ENCODE measurements at regions not wholly inside any gene's neighbourhood (a gene's known extent, or its start where the extent isn't known, plus 50 kb on each side); places are given as distances from the start of the nearest gene placed in this dataset.

DNA sequence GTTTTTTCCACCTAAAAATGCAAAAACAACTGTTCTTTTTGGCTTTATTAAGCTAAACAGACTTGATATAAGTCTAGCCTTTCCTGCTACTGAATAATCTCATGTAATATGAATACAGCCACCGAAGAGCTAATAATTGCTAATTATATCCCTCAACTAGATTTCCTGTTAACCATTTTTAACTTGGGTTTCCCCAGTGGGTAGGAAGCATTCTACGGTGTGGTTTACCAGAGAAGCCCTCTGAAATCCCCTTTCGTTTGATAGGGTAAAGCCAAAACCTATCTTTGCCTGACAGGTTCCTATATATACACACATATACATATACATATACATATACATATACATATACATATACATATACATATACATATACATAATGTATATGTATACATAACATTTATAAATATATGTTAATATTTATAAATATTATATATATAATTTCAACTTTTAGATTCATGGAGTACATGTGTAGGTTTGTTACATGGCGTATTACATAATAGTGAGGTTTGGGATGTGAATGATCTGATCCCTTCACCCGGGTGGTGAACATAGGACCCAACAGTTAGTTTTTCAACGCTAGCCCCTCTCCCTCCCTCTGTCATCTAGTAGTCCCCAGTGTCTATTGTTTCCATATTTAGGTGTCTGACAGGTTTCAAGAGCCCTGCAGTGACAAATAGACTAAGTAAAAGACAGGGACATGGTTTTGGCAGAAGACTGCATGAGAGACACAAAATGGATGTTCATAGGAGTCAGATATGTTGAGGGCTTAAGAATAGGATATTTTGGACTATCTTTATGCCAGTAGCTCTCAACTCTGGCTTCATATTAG, 62.4 kb downstream of the ATXN3L start:
- H3K9ac ChIP-seq (ENCODE audit: low read length), result no peak overlapping the region
- no peak for TF ChIP-seq EZH2phosphoT487 (IDR thresholded peaks at IDR 0.05; ENCODE audit: borderline replicate concordance)
- TF ChIP-seq, protein P1, sequence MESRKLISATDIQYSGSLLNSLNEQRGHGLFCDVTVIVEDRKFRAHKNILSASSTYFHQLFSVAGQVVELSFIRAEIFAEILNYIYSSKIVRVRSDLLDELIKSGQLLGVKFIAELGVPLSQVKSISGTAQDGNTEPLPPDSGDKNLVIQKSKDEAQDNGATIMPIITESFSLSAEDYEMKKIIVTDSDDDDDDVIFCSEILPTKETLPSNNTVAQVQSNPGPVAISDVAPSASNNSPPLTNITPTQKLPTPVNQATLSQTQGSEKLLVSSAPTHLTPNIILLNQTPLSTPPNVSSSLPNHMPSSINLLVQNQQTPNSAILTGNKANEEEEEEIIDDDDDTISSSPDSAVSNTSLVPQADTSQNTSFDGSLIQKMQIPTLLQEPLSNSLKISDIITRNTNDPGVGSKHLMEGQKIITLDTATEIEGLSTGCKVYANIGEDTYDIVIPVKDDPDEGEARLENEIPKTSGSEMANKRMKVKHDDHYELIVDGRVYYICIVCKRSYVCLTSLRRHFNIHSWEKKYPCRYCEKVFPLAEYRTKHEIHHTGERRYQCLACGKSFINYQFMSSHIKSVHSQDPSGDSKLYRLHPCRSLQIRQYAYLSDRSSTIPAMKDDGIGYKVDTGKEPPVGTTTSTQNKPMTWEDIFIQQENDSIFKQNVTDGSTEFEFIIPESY (IDR thresholded peaks at IDR 0.05; ENCODE audit: extremely low read depth, insufficient replicate concordance, low read length), result no peak
- no peak for TF ChIP-seq ELF1 (IDR thresholded peaks at IDR 0.05; ENCODE audit: borderline replicate concordance, low read depth)
- no peak for TF ChIP-seq EGR1 (IDR thresholded peaks at IDR 0.05; ENCODE audit: low read depth)
- TF ChIP-seq, protein P2, sequence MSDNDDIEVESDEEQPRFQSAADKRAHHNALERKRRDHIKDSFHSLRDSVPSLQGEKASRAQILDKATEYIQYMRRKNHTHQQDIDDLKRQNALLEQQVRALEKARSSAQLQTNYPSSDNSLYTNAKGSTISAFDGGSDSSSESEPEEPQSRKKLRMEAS (IDR thresholded peaks at IDR 0.05), result no peak
- TF ChIP-seq SP1 (IDR thresholded peaks at IDR 0.05; ENCODE audit: low read depth), result no peak
- TF ChIP-seq ZFX (IDR thresholded peaks at IDR 0.05), result no peak
- TF ChIP-seq CBX3 (IDR thresholded peaks at IDR 0.05; ENCODE audit: low read depth), result no peak
- TF ChIP-seq, protein P3, sequence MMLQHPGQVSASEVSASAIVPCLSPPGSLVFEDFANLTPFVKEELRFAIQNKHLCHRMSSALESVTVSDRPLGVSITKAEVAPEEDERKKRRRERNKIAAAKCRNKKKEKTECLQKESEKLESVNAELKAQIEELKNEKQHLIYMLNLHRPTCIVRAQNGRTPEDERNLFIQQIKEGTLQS (IDR thresholded peaks at IDR 0.05), result no peak
- TF ChIP-seq ZNF274 (IDR thresholded peaks at IDR 0.05; ENCODE audit: low read depth, low read length), result no peak
- TF ChIP-seq SIN3A (IDR thresholded peaks at IDR 0.05; ENCODE audit: low read depth), result no peak
- TF ChIP-seq SRF (IDR thresholded peaks at IDR 0.05; ENCODE audit: low read depth), result no peak
- no peak for TF ChIP-seq POLR2A (IDR thresholded peaks at IDR 0.05; ENCODE audit: borderline replicate concordance, extremely low read depth, insufficient read depth, insufficient read length)
- no peak for TF ChIP-seq CEBPB (IDR thresholded peaks at IDR 0.05; ENCODE audit: low read depth)
- TF ChIP-seq, protein P4, sequence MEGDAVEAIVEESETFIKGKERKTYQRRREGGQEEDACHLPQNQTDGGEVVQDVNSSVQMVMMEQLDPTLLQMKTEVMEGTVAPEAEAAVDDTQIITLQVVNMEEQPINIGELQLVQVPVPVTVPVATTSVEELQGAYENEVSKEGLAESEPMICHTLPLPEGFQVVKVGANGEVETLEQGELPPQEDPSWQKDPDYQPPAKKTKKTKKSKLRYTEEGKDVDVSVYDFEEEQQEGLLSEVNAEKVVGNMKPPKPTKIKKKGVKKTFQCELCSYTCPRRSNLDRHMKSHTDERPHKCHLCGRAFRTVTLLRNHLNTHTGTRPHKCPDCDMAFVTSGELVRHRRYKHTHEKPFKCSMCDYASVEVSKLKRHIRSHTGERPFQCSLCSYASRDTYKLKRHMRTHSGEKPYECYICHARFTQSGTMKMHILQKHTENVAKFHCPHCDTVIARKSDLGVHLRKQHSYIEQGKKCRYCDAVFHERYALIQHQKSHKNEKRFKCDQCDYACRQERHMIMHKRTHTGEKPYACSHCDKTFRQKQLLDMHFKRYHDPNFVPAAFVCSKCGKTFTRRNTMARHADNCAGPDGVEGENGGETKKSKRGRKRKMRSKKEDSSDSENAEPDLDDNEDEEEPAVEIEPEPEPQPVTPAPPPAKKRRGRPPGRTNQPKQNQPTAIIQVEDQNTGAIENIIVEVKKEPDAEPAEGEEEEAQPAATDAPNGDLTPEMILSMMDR (IDR thresholded peaks at IDR 0.05 in 2 of 3, conservative IDR thresholded peaks at IDR 0.05 in 1 of 3; ENCODE audit: borderline replicate concordance in 1 of 3, insufficient read depth in 1 of 3, low read depth in 2 of 3, low read length in 2 of 3), result no peak
- TF ChIP-seq RAD21 (IDR thresholded peaks at IDR 0.05; ENCODE audit: low read depth), result no peak
- TF ChIP-seq, protein P5, sequence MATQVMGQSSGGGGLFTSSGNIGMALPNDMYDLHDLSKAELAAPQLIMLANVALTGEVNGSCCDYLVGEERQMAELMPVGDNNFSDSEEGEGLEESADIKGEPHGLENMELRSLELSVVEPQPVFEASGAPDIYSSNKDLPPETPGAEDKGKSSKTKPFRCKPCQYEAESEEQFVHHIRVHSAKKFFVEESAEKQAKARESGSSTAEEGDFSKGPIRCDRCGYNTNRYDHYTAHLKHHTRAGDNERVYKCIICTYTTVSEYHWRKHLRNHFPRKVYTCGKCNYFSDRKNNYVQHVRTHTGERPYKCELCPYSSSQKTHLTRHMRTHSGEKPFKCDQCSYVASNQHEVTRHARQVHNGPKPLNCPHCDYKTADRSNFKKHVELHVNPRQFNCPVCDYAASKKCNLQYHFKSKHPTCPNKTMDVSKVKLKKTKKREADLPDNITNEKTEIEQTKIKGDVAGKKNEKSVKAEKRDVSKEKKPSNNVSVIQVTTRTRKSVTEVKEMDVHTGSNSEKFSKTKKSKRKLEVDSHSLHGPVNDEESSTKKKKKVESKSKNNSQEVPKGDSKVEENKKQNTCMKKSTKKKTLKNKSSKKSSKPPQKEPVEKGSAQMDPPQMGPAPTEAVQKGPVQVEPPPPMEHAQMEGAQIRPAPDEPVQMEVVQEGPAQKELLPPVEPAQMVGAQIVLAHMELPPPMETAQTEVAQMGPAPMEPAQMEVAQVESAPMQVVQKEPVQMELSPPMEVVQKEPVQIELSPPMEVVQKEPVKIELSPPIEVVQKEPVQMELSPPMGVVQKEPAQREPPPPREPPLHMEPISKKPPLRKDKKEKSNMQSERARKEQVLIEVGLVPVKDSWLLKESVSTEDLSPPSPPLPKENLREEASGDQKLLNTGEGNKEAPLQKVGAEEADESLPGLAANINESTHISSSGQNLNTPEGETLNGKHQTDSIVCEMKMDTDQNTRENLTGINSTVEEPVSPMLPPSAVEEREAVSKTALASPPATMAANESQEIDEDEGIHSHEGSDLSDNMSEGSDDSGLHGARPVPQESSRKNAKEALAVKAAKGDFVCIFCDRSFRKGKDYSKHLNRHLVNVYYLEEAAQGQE (IDR thresholded peaks at IDR 0.05; ENCODE audit: low read depth), result no peak
- TF ChIP-seq JUND (IDR thresholded peaks at IDR 0.05), result no peak
- no peak for TF ChIP-seq FOSL1 (IDR thresholded peaks at IDR 0.05; ENCODE audit: low read depth)
- TF ChIP-seq POLR2AphosphoS5 (IDR thresholded peaks at IDR 0.05; ENCODE audit: low read depth, low read length), result no peak
- peaks cover 0 to 7% of the 10 kb centered on the region in 2 experiments; a peak in 2 of 4 replicates for H3K4me1 ChIP-seq (ENCODE audit: control insufficient read depth in 1 of 2, insufficient read depth in 2 of 2, low read length in 2 of 2)
- DNase-seq (ENCODE audit: low read depth, low spot score) (no peak), ATAC-seq (no peak)
- no peak overlapping the region for H3K27ac ChIP-seq (ENCODE audit: low read depth, low read length)
- H3K9me3 ChIP-seq (ENCODE audit: control insufficient read depth in 1 of 2, insufficient read depth in 1 of 2, low read depth in 1 of 2, low read length in 2 of 2), result no peaks in the 10 kb centered on the region
- no peaks in the 10 kb centered on the region for H3K36me3 ChIP-seq (ENCODE audit: control insufficient read depth in 1 of 2, insufficient read depth in 2 of 2, low read length in 2 of 2)
- BruUV-seq (replicated peaks), result no TSS peak
- ChIA-PET POLR2A (no interaction called here), CTCF (no interaction called here), RAD21 (ENCODE audit: low non-redundant PET in 1 of 2, low total read pairs in 2 of 2, uncharacterized antibody in 2 of 2, unreplicated experiment in 2 of 2) (no interaction called here)
- H3K4me2 ChIP-seq (ENCODE audit: low read length), result no peak overlapping the region
- H3K27me3 ChIP-seq (ENCODE audit: insufficient read depth, low read length), result no peaks in the 10 kb centered on the region
- H4K20me1 ChIP-seq (ENCODE audit: insufficient read depth), result no peaks in the 10 kb centered on the region
- H3K9me2 ChIP-seq (ENCODE audit: insufficient read depth), result no peaks in the 10 kb centered on the region
- intact Hi-C loops (cut with micrococcal nuclease), result no loop called here
- H3K79me2 ChIP-seq (ENCODE audit: insufficient read depth, low read length), result no peaks in the 10 kb centered on the region
- no peak overlapping the region for H2AFZ ChIP-seq (ENCODE audit: low read depth, low read length, poor library complexity, severe bottlenecking)
- H3K4me3 ChIP-seq (replicated peaks in 1 of 2; ENCODE audit: low read depth in 1 of 2, low read length in 2 of 2), result no peak overlapping the region

Data from HCT116 (cell line).